Fibroblast of lung (primary cell): ENCODE measurements at regions not wholly inside any gene's neighbourhood (a gene's known extent, or its start where the extent isn't known, plus 50 kb on each side); places are given as distances from the start of the nearest gene placed in this dataset.

Experiments used
- DNase-seq, 2 donors: peaks; one replicate each; pipeline versions ENCODE4 v3.0.0 to v3.0.0-alpha.2; 2010; ENCODE audit warnings: low read depth in 2 of 2
- H2AFZ ChIP-seq: 2 replicates; pipeline ENCODE4 v1.5.1; 2012; ENCODE audit warnings: low read length, control low read depth, inconsistent platforms
- H3K27ac ChIP-seq: 2 replicates; pipeline ENCODE4 v1.5.1; 2011; ENCODE audit warnings: low read length, control low read depth; ENCODE audit not compliant: insufficient read depth
- H3K27me3 ChIP-seq: 2 replicates; pipeline ENCODE4 v1.5.1; 2011; ENCODE audit warnings: mild to moderate bottlenecking, low read length; ENCODE audit not compliant: control insufficient read depth, insufficient read depth
- H3K36me3 ChIP-seq: 2 replicates; pipeline ENCODE4 v1.5.1; 2011; ENCODE audit warnings: low read length; ENCODE audit not compliant: control insufficient read depth, insufficient read depth
- H3K4me1 ChIP-seq: 2 replicates; pipeline ENCODE4 v1.5.1; 2011; ENCODE audit warnings: low read length; ENCODE audit not compliant: control insufficient read depth, insufficient read depth; ENCODE audit errors: extremely low read depth
- H3K4me2 ChIP-seq: 2 replicates; pipeline ENCODE4 v1.5.1; 2011; ENCODE audit warnings: low read length, control low read depth; ENCODE audit not compliant: insufficient read depth; ENCODE audit errors: extremely low read depth
- H3K4me3 ChIP-seq, 4 experiments: fragments of 200-600 bp in 1 of 4; sonication (generic) in 1 of 4; replicated peaks in 1 of 4; 2 replicates each; pipeline ENCODE4 v1.5.1; 2011 to 2016; ENCODE audit warnings: low read length in 4 of 4, low read depth in 3 of 4, mild to moderate bottlenecking in 3 of 4, control low read depth in 2 of 4, inconsistent platforms in 1 of 4, mixed read lengths in 1 of 4; ENCODE audit not compliant: insufficient read depth in 1 of 4; ENCODE audit errors: control extremely low read depth in 1 of 4
- H3K79me2 ChIP-seq: 2 replicates; pipeline ENCODE4 v1.5.1; 2012; ENCODE audit warnings: mild to moderate bottlenecking, low read length, inconsistent platforms; ENCODE audit not compliant: control insufficient read depth, insufficient read depth
- H3K9ac ChIP-seq: 2 replicates; pipeline ENCODE4 v1.5.1; 2011; ENCODE audit warnings: mild to moderate bottlenecking, low read length, control low read depth; ENCODE audit not compliant: insufficient read depth
- H3K9me3 ChIP-seq: 2 replicates; pipeline ENCODE4 v1.5.1; 2012; ENCODE audit warnings: low read depth, low read length; ENCODE audit not compliant: control insufficient read depth, insufficient read depth
- H4K20me1 ChIP-seq: 2 replicates; pipeline ENCODE4 v1.5.1; 2011; ENCODE audit warnings: low read length; ENCODE audit not compliant: control insufficient read depth, insufficient read depth; ENCODE audit errors: extremely low read depth
- CTCF ChIP-seq, 2 donors: IDR thresholded peaks in 1 of 2; conservative IDR thresholded peaks in 1 of 2; 1 replicate in 1 of 2; 2 replicates in 1 of 2; pipeline ENCODE4 v1.5.1; 2011 to 2012; ENCODE audit warnings: low read length in 2 of 2, control low read depth in 1 of 2, inconsistent platforms in 1 of 2, low read depth in 1 of 2, mild to moderate bottlenecking in 1 of 2
- EZH2 ChIP-seq: IDR thresholded peaks from 2 replicates; pipeline ENCODE4 v1.5.1; 2012; ENCODE audit warnings: low read length, control low read depth, mild to moderate bottlenecking; ENCODE audit errors: missing control alignments

GRCh38 chr18:5068851-5069250 is 128.2 kb downstream of the AKAIN1 start:
- Histone ChIP-seq H4K20me1 (no peaks in the 10 kb centered on the region), H3K27me3 (no peaks in the 10 kb centered on the region), H3K36me3 (no peaks in the 10 kb centered on the region), H3K9ac (no peak overlapping the region), H3K27ac (no peak overlapping the region), H3K4me1 (no peaks in the 10 kb centered on the region), H3K4me3 (no peak overlapping the region), H3K79me2 (no peaks in the 10 kb centered on the region), H3K9me3 (no peaks in the 10 kb centered on the region), H3K4me2 (no peak overlapping the region), H2AFZ (no peak overlapping the region)
- TF ChIP-seq EZH2, result no peak
- no peak for TF ChIP-seq CTCF (conservative IDR thresholded peaks at IDR 0.05 in 1 of 2, IDR thresholded peaks at IDR 0.05 in 1 of 2; ENCODE audit: low read depth in 1 of 2, low read length in 2 of 2)
- peak in 1 of 2 donors; percentile 32 for DNase-seq

- Histone ChIP-seq H3K27me3 (no peaks in the 10 kb centered on the region), H2AFZ (no peak overlapping the region), H4K20me1 (no peaks in the 10 kb centered on the region), H3K27ac (no peak overlapping the region), H3K9me3 (no peaks in the 10 kb centered on the region), H3K4me2 (no peak overlapping the region), H3K4me3 (no peak overlapping the region), H3K9ac (no peak overlapping the region), H3K4me1 (no peaks in the 10 kb centered on the region), H3K79me2 (no peaks in the 10 kb centered on the region), H3K36me3 (no peaks in the 10 kb centered on the region)
- TF ChIP-seq CTCF (conservative IDR thresholded peaks at IDR 0.05 in 1 of 2, IDR thresholded peaks at IDR 0.05 in 1 of 2; ENCODE audit: low read depth in 1 of 2, low read length in 2 of 2), result no peak
- TF ChIP-seq EZH2, result no peak
- DNase-seq, result no peak
Measured at GRCh38 chr18:5066380-5066977, 130.6 kb downstream of the AKAIN1 start.

- no peak overlapping the region for H3K4me2 ChIP-seq
- H3K4me1 ChIP-seq, result no peaks in the 10 kb centered on the region
- no peak overlapping the region for H2AFZ ChIP-seq
- TF ChIP-seq EZH2, result no peak
- no peak for TF ChIP-seq CTCF (conservative IDR thresholded peaks at IDR 0.05 in 1 of 2, IDR thresholded peaks at IDR 0.05 in 1 of 2; ENCODE audit: low read depth in 1 of 2, low read length in 2 of 2)
- no peak overlapping the region for H3K4me3 ChIP-seq
- no peaks in the 10 kb centered on the region for H3K9me3 ChIP-seq
- H3K36me3 ChIP-seq, result no peaks in the 10 kb centered on the region
- H3K27ac ChIP-seq, result no peak overlapping the region
- no peak overlapping the region for H3K9ac ChIP-seq
- no peaks in the 10 kb centered on the region for H4K20me1 ChIP-seq
- DNase-seq, result no peak
- H3K79me2 ChIP-seq, result no peaks in the 10 kb centered on the region
- H3K27me3 ChIP-seq, result no peaks in the 10 kb centered on the region
Measured at GRCh38 chr18:5065615-5066014, 131.4 kb downstream of the AKAIN1 start.
